WTC11 (cell line): ENCODE measurements at regions not wholly inside any gene's neighbourhood (a gene's known extent, or its start where the extent isn't known, plus 50 kb on each side); places are given as distances from the start of the nearest gene placed in this dataset.

Experiments used
- FOXP1 ChIP-seq: sonication (generic); formaldehyde crosslinking; IDR thresholded peaks from 2 replicates; pipeline ENCODE4 v1.8.0; 2022; ENCODE audit warnings: missing genetic modification reagents, mild to moderate bottlenecking, moderate library complexity, borderline replicate concordance
- MXD4 ChIP-seq: fragments of 250-450 bp; sonication (Bioruptor Pico); IDR thresholded peaks from 2 replicates; pipeline ENCODE4 v1.8.0; 2021; ENCODE audit warnings: mild to moderate bottlenecking, moderate library complexity, borderline replicate concordance
- NR1H2 ChIP-seq: sonication (generic); formaldehyde crosslinking; IDR thresholded peaks from 2 replicates; pipeline ENCODE4 v1.9.0; 2021; ENCODE audit warnings: mild to moderate bottlenecking, moderate library complexity, missing genetic modification reagents
- SOX15 ChIP-seq: fragments of 250-450 bp; sonication (Bioruptor Pico); IDR thresholded peaks from 2 replicates; pipeline ENCODE4 v1.9.0; 2021; ENCODE audit warnings: mild to moderate bottlenecking
- TF ChIP-seq, protein P1 (sequence below): fragments of 200-600 bp; IDR thresholded peaks from 2 replicates; pipeline ENCODE4 v1.8.0; 2022; ENCODE audit warnings: antibody characterized with exemption
- TF ChIP-seq, protein P2 (sequence below): sonication (generic); formaldehyde crosslinking; IDR thresholded peaks from 2 replicates; pipeline ENCODE4 v1.8.1; 2022; ENCODE audit warnings: mild to moderate bottlenecking, moderate library complexity, missing genetic modification reagents
- TF ChIP-seq, protein P3 (sequence below): sonication (generic); formaldehyde crosslinking; conservative IDR thresholded peaks from 2 replicates; pipeline ENCODE4 v1.8.1; 2022; ENCODE audit warnings: mild to moderate bottlenecking, missing genetic modification reagents

- TF ChIP-seq, protein P1, sequence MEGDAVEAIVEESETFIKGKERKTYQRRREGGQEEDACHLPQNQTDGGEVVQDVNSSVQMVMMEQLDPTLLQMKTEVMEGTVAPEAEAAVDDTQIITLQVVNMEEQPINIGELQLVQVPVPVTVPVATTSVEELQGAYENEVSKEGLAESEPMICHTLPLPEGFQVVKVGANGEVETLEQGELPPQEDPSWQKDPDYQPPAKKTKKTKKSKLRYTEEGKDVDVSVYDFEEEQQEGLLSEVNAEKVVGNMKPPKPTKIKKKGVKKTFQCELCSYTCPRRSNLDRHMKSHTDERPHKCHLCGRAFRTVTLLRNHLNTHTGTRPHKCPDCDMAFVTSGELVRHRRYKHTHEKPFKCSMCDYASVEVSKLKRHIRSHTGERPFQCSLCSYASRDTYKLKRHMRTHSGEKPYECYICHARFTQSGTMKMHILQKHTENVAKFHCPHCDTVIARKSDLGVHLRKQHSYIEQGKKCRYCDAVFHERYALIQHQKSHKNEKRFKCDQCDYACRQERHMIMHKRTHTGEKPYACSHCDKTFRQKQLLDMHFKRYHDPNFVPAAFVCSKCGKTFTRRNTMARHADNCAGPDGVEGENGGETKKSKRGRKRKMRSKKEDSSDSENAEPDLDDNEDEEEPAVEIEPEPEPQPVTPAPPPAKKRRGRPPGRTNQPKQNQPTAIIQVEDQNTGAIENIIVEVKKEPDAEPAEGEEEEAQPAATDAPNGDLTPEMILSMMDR = no peak
- no peak for TF ChIP-seq FOXP1 (CRISPR knock-in tag)
- TF ChIP-seq, protein P2, sequence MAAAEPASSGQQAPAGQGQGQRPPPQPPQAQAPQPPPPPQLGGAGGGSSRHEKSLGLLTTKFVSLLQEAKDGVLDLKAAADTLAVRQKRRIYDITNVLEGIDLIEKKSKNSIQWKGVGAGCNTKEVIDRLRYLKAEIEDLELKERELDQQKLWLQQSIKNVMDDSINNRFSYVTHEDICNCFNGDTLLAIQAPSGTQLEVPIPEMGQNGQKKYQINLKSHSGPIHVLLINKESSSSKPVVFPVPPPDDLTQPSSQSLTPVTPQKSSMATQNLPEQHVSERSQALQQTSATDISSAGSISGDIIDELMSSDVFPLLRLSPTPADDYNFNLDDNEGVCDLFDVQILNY (CRISPR knock-in tag) = no peak
- TF ChIP-seq, protein P3, sequence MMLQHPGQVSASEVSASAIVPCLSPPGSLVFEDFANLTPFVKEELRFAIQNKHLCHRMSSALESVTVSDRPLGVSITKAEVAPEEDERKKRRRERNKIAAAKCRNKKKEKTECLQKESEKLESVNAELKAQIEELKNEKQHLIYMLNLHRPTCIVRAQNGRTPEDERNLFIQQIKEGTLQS = no peak
- no peak for TF ChIP-seq MXD4 (CRISPR knock-in tag)
- no peak for TF ChIP-seq SOX15 (CRISPR knock-in tag)
- no peak for TF ChIP-seq NR1H2 (CRISPR knock-in tag)
Observed at GRCh38 chr9:134519375-134520070, 122.1 kb upstream of the COL5A1 start.
